ENCODE measurements at regions not wholly inside any gene's neighbourhood (a gene's known extent, or its start where the extent isn't known, plus 50 kb on each side); places are given as distances from the start of the nearest gene placed in this dataset.

- no peak for TF ChIP-seq CTCF (IDR thresholded peaks at IDR 0.05; ENCODE audit: borderline replicate concordance, extremely low read depth, low read length, poor library complexity, severe bottlenecking)
- no peak for TF ChIP-seq EZH2 (IDR thresholded peaks at IDR 0.05; ENCODE audit: borderline replicate concordance, low read depth, low read length, severe bottlenecking)
These were observed 202.8 kb upstream of the DIO3 start for GRCh38 chr14:101358320-101359125.
